ENCODE measurements at regions not wholly inside any gene's neighbourhood (a gene's known extent, or its start where the extent isn't known, plus 50 kb on each side); places are given as distances from the start of the nearest gene placed in this dataset.

DNA sequence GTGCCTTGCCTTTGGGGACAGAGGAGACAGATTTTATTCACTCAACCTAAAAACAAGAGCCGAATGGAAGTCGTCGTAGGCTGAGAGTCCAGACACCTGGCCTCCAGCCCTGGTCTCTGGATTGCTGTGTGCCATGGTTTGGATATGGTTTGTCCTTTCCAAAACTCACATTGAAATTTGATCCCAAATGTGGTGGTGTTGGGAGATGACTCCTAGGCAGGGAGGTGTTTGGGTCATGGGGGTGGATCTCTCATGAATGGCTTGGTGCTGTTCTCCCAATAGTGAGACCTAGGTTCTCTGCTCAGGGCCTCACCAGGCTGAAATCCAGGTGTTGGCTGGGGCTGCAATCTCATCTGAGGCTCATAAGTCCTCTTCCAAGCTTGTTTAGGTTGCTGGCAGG, 75.5 kb downstream of the FOXD2 start:
- TF ChIP-seq POLR2A (IDR thresholded peaks at IDR 0.05; ENCODE audit: low read depth, low read length) (no peak), POLR2AphosphoS5 (IDR thresholded peaks at IDR 0.05; ENCODE audit: low read depth, low read length) (no peak), TAF1 (IDR thresholded peaks at IDR 0.05; ENCODE audit: low read depth, low read length) (no peak)

Measured in GM12891 (cell line).